ENCODE measurements at regions not wholly inside any gene's neighbourhood (a gene's known extent, or its start where the extent isn't known, plus 50 kb on each side); places are given as distances from the start of the nearest gene placed in this dataset.

DNA sequence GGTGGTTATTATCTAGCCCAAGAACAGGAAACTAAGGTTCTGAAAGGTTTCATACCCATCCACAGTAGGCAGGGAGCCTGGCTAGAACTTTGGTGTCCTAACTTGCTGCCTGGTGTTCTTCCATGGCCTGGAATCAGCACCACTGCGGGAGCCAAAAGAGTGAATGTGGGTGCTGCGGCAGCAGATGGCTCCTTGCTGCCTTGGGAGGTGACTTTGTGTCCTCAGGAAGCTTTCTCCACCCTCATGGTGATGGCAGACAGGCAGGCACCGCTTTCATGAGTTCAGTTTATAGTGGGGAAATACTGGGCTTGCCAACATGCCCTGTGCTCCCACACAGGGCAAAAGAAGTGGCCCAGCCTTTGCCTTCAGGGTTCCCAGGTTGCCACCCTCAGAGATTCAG, 385.2 kb downstream of the BCL11A start:
- no peak overlapping the region for H3K4me3 Mint-ChIP-seq
- H3K36me3 Mint-ChIP-seq (ENCODE audit: low read depth): no peaks in the 10 kb centered on the region
- H3K9me3 Mint-ChIP-seq: peaks cover 13% of the 10 kb centered on the region; the same call in 1 of the 2 replicates
- DNase-seq: no peak
- no peak overlapping the region for H3K27ac Mint-ChIP-seq
- H3K4me1 Mint-ChIP-seq (ENCODE audit: low read depth): no peaks in the 10 kb centered on the region
- TF ChIP-seq CTCF (IDR thresholded peaks at IDR 0.05): no peak
- H3K27me3 Mint-ChIP-seq (ENCODE audit: insufficient read depth): peaks cover 1% of the 10 kb centered on the region; the same call in 1 of the 2 replicates

GRCh38 chr2:60167089-60167488, 386.4 kb downstream of the BCL11A start:
- Mint-ChIP-seq H3K4me1 (ENCODE audit: low read depth) (no peaks in the 10 kb centered on the region), H3K27ac (no peak overlapping the region), H3K27me3 (ENCODE audit: insufficient read depth) (peaks cover 4% of the 10 kb centered on the region; the same call in 1 of the 2 replicates), H3K36me3 (ENCODE audit: low read depth) (no peaks in the 10 kb centered on the region), H3K4me3 (no peak overlapping the region), H3K9me3 (peaks cover 13% of the 10 kb centered on the region; the same call in 1 of the 2 replicates)
- TF ChIP-seq CTCF (IDR thresholded peaks at IDR 0.05): no peak
- DNase-seq: no peak

DNA sequence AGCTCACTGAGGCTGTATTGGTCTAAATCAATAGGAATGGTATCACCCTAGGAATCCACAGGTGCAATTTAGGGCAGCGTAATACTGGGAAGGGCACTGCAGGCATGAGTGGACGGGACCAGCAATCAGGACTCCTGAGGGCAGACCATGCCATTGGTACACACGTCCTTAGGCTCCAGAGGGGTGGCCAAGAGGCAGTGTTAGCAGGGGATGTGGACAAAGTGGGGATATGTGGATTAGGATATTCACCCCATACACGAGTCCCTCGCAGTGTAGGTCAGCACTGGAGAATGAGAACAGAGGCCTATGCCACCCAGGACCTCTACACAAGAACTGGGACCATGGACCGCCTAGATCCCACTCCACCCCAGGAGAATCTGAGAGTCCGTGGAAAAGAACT, 389.8 kb downstream of the BCL11A start:
- Mint-ChIP-seq H3K36me3 (ENCODE audit: low read depth) (no peaks in the 10 kb centered on the region), H3K4me3 (no peak overlapping the region), H3K27me3 (ENCODE audit: insufficient read depth) (peaks cover 4% of the 10 kb centered on the region; the same call in 1 of the 2 replicates), H3K4me1 (ENCODE audit: low read depth) (no peaks in the 10 kb centered on the region), H3K9me3 (peaks cover 1% of the 10 kb centered on the region; the same call in 1 of the 2 replicates), H3K27ac (no peak overlapping the region)
- no peak for DNase-seq
- no peak for TF ChIP-seq CTCF (IDR thresholded peaks at IDR 0.05)

GRCh38 chr2:60159519-60159918, 393.9 kb downstream of the BCL11A start:
- no peak overlapping the region for H3K4me3 Mint-ChIP-seq

DNA sequence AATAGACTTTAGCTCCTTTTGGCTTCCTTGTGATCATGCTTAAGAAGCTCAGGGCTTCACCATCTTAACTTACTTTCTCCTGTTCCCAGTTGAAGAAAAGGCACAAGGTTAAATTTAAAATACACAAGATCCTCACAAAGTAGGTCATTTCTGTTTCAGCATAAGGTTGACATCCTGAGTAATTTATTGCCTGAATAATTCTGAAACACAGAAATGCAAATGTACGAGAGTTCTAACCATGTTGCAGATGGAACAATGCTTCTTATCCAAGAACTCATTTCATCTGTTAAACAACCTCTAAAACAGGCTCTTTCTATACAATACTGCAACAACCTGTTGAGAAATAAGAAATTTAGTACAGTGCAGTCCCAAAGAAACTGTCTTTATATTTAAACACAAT, 395.2 kb downstream of the BCL11A start:
- Mint-ChIP-seq H3K4me1 (ENCODE audit: low read depth) (no peaks in the 10 kb centered on the region), H3K36me3 (ENCODE audit: low read depth) (no peaks in the 10 kb centered on the region), H3K9me3 (no peaks in the 10 kb centered on the region; the same call in 1 of the 2 replicates), H3K27ac (no peak overlapping the region), H3K4me3 (no peak overlapping the region), H3K27me3 (ENCODE audit: insufficient read depth) (peaks cover 2% of the 10 kb centered on the region; the same call in 1 of the 2 replicates)
- no peak for DNase-seq
- TF ChIP-seq CTCF (IDR thresholded peaks at IDR 0.05): no peak

More at GRCh38 chr2:60159519-60159918, 393.9 kb downstream of the BCL11A start:
- H3K27ac Mint-ChIP-seq: no peak overlapping the region
- H3K27me3 Mint-ChIP-seq (ENCODE audit: insufficient read depth): peaks cover 4% of the 10 kb centered on the region; the same call in 1 of the 2 replicates
- no peaks in the 10 kb centered on the region; the same call in 1 of the 2 replicates for H3K9me3 Mint-ChIP-seq
- no peak for TF ChIP-seq CTCF (IDR thresholded peaks at IDR 0.05)
- DNase-seq: no peak
- no peaks in the 10 kb centered on the region for H3K36me3 Mint-ChIP-seq (ENCODE audit: low read depth)
- H3K4me1 Mint-ChIP-seq (ENCODE audit: low read depth): no peaks in the 10 kb centered on the region

GRCh38 chr2:60157283-60157682, 396.2 kb downstream of the BCL11A start:
- Mint-ChIP-seq H3K9me3 (no peaks in the 10 kb centered on the region; the same call in 1 of the 2 replicates), H3K4me1 (ENCODE audit: low read depth) (no peaks in the 10 kb centered on the region), H3K4me3 (no peak overlapping the region), H3K27ac (no peak overlapping the region), H3K27me3 (ENCODE audit: insufficient read depth) (no peaks in the 10 kb centered on the region), H3K36me3 (ENCODE audit: low read depth) (no peaks in the 10 kb centered on the region)
- TF ChIP-seq CTCF (IDR thresholded peaks at IDR 0.05): no peak
- no peak for DNase-seq

Data from HFFc6 (cell line).